Ectodermal cell (in vitro differentiated cells): ENCODE measurements at regions not wholly inside any gene's neighbourhood (a gene's known extent, or its start where the extent isn't known, plus 50 kb on each side); places are given as distances from the start of the nearest gene placed in this dataset.
"Not testable (repeated sequence)": the region's sequence is repeated elsewhere in the genome, so short reads cannot be mapped to it uniquely, and the experiment has no call there.

ENCODE experiments used
- H3K27ac ChIP-seq: 2 replicates; pipeline ENCODE4 v1.7.0; 2013; ENCODE audit warnings: mild to moderate bottlenecking, low read depth, low read length; ENCODE audit not compliant: insufficient read depth, poor library complexity, severe bottlenecking
- H3K27me3 ChIP-seq: 2 replicates; pipeline ENCODE4 v1.7.0; 2013; ENCODE audit warnings: mild to moderate bottlenecking, low read length; ENCODE audit not compliant: insufficient read depth, control insufficient read depth, poor library complexity, severe bottlenecking
- H3K36me3 ChIP-seq: one replicate; pipeline ENCODE4 v1.7.0; 2013; ENCODE audit warnings: low read length; ENCODE audit not compliant: control insufficient read depth, insufficient read depth
- H3K4me1 ChIP-seq: one replicate; pipeline ENCODE4 v1.7.0; 2013; ENCODE audit warnings: low read length; ENCODE audit not compliant: control insufficient read depth, insufficient read depth
- H3K4me3 ChIP-seq: 2 replicates; pipeline ENCODE4 v1.7.0; 2013; ENCODE audit warnings: low read depth, low read length, control low read depth; ENCODE audit not compliant: insufficient read depth
- H3K9me3 ChIP-seq: 2 replicates; pipeline ENCODE4 v1.7.0; 2013; ENCODE audit warnings: mild to moderate bottlenecking, low read length, moderate library complexity; ENCODE audit not compliant: control insufficient read depth
- WGBS, 2 experiments: methylation state at CpG; one replicate each; pipeline ENCODE4 v1.1.7; 2013; ENCODE audit warnings: missing lambda C conversion rate in 2 of 2; 5-methylcytosine and 5-hydroxymethylcytosine counted together

DNA sequence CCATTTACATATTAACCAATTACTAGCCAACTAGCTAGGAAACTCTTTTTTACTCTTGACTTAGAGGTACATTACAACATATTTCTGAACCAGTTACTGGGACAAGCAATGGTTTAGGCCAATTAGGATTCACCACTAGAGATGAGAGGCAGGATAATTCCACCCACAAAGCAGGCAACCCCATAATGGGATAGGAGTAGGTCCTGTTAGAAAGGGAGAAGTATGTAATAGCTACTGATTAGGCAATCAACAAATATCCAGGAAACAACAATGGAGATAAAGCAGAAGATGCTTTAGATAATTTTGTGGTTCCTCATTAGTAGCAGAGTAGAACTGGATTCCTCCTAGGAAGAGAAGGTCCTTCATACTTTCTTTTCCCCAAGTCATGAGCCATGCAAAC, 173.8 kb upstream of the GLRA2 start:
- Histone ChIP-seq H3K9me3 (no peaks in the 10 kb centered on the region), H3K27ac (no peak overlapping the region), H3K4me1 (peaks cover 6% of the 10 kb centered on the region), H3K27me3 (peaks cover 7% of the 10 kb centered on the region), H3K4me3 (no peak overlapping the region), H3K36me3 (no peaks in the 10 kb centered on the region)

DNA sequence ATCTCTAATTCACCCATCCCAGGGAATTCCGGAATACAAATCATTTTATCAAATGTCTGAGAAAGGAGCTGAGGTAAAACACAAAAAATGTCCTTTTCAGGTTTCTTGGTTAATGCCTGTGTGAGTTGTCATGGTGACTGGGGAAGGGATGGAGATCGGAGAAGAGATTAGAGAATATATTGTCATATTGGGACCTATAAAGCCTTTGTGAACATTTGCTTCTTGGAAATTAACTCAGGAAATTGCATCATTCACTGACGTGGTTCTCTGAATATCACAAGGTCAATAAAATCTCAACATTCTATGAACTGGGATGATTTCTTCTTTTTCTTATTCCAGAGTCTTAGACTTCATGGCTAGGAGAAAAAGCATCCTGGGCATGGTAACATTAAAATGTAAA, 174.8 kb upstream of the GLRA2 start:
- 95 to 100% methylated on average over 2 to 3 of the region's 3 CpGs for WGBS, 2 experiments
- H3K36me3 ChIP-seq: no peaks in the 10 kb centered on the region
- H3K9me3 ChIP-seq: no peaks in the 10 kb centered on the region
- H3K27me3 ChIP-seq: peaks cover 8% of the 10 kb centered on the region
- no peak overlapping the region for H3K27ac ChIP-seq
- no peak overlapping the region for H3K4me3 ChIP-seq
- H3K4me1 ChIP-seq: peaks cover 6% of the 10 kb centered on the region

DNA sequence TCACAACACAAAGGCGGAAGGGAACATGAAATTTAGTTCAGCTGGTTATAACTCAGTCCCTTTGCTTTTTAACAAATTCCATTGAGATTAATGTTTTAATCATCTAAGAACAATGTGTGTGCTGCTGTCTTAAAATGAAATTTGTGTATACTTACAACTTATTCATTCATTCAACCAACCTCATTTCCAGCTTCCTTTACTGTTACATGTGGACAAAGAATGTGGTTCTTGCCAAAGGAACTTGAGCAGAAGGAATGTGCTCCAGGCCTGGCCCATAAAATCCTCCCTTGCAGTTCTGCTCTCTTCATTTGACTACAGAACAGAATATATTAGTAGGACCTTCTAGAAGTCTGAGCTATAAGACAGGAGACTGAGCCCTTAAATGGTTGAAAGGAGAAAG, 176.8 kb upstream of the GLRA2 start:
- Histone ChIP-seq H3K36me3 (no peaks in the 10 kb centered on the region), H3K4me1 (peaks cover 6% of the 10 kb centered on the region), H3K27ac (no peak overlapping the region), H3K9me3 (no peaks in the 10 kb centered on the region), H3K27me3 (peaks cover 8% of the 10 kb centered on the region), H3K4me3 (no peak overlapping the region)
- WGBS, 2 experiments: no CpG with 5 or more reads among the region's 1 CpG

DNA sequence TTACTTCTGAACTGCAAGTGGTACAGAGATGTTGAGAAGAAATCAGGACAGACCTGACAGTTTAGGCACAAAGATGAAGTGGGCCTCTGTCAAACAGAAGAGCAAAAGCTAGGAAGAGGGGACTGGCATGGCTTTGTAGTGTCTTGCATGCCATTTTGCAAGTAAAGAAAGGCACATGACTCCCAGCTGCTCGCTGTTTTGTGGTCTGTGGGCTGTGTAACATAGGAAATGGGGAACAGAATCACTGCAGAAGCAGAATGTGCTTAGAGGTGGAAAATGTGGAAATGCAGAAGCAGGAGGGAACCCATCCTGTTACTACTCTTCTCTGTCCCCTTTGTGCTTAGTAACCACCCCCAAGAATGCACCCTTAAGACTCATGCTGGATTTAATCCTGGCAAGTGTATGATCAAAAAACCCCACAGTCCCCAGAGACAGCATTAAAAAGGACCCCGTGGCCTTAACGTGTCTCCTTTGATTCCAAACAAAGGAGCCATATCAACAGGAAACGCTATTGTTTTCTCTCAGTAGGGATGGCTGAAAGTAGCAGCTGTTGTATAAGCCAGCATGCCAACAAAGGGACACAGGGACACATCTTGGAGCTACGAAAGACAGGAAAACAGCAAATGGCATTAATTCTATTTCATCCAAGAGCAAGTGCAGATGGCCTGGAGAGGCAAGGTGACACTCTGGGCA, 177.6 kb upstream of the GLRA2 start:
- Histone ChIP-seq H3K4me1 (peaks cover 6% of the 10 kb centered on the region), H3K27ac (peak overlapping the region; percentile 60), H3K36me3 (no peaks in the 10 kb centered on the region), H3K4me3 (no peak overlapping the region), H3K27me3 (peaks cover 8% of the 10 kb centered on the region), H3K9me3 (no peaks in the 10 kb centered on the region)
- 10 to 12% methylated on average over 5 of the region's 5 CpGs for WGBS, 2 experiments

DNA sequence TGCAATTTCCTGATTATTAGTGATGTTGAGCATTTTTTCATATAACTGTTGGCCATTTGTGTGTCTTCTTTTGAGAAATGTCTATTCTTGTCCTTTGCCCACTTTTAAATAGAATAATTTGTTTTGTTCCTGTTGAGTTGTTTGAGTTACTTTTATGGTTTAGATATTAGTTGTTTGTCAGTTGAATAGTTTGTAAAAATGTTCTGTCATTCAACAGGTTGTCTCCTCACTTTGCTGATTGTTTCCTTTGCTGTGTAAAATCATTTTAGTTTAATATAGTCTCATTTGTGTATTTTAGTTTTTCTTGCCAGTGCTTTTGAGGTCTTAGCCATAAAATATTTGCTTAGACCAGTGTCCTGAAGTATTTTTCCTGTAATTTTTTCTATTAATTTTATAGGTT, 181.8 kb upstream of the GLRA2 start:
- Histone ChIP-seq H3K36me3 (no peaks in the 10 kb centered on the region), H3K9me3 (no peaks in the 10 kb centered on the region), H3K4me1 (peaks cover 6% of the 10 kb centered on the region), H3K27me3 (peaks cover 8% of the 10 kb centered on the region), H3K27ac (no peak overlapping the region), H3K4me3 (no peak overlapping the region)

DNA sequence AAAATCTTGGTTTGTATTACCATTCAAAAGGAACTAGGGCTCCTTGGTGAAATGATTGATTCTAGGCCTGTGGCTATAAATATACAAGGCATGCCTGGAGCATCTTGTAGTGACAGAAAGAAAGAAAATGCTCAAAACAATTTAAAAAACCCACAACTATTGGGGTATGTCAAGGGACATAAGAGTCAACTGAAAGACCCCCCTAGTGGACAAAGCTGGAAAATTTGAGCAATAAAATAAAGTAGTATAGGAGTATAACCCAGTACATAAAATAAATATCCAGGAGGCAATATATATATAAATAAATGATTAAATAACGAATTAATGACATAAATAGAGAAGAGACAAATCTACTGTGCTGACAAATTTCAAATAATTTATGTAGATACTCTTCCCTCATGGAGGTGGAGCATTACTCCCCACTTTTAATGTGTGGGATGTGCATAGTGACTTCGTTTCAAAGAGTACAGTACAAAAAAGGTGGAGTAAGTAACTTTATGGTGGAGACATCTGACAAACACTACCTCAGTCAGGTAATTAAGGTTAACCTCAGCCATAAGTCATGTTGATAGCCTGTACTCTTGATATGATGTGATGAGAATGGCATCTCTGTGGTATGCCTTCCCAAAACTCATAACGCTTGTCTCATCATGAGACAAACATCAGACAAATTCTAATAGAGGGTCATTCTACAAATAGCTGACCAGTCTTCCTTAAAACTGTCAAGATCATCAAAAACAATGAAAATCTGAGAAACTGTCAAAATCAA, 185.0 kb upstream of the GLRA2 start:
- Histone ChIP-seq H3K36me3 (no peaks in the 10 kb centered on the region), H3K27me3 (no peaks in the 10 kb centered on the region), H3K4me1 (no peaks in the 10 kb centered on the region), H3K4me3 (no peak overlapping the region), H3K9me3 (no peaks in the 10 kb centered on the region), H3K27ac (no peak overlapping the region)
- 93 to 100% methylated on average over 1 to 2 of the region's 3 CpGs for WGBS, 2 experiments

DNA sequence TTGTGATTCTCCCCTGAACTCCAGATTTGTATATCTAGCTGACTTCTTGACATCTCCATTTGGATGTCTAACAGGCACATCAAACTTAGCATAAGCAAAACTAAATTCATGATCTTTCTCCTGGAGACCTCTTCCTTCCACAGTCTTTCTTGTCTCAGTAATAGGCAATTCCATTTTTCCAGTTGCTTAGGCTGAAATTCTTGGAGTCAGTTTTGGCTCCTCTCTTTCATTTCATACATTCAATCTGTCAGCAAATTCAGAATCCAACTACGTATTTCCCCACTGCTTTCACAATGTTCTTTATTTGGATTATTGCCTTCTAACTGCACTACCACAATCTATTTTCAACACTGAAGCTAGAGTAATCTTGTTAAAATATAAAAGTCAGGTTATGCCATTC, 219.9 kb upstream of the GLRA2 start:
- WGBS, 2 experiments: 80 to 95% methylated on average over 1 of the region's 1 CpG
- Histone ChIP-seq H3K4me3 (no peak overlapping the region), H3K36me3 (no peaks in the 10 kb centered on the region), H3K27ac (no peak overlapping the region), H3K9me3 (no peaks in the 10 kb centered on the region), H3K4me1 (no peaks in the 10 kb centered on the region), H3K27me3 (no peaks in the 10 kb centered on the region)

DNA sequence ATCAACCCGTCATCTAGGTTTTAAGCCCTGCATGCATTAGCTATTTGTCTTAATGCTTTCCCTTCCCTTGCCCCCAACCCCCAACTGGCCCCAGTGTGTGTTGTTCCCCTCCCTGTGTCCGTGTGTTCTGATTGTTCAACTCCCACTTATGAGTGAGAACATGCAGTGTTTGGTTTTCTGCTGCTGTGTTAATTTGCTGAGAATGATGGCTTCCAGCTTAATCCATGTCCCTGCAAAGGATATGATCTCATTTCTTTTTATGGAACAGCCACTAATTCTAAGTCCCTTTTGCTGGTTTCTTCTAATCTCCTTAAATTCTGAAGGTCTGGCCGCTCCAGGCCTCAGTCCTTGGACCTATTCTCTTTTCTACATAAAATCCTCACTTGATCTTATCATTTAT, 220.4 kb upstream of the GLRA2 start:
- not testable (repeated sequence) for H3K27ac ChIP-seq
- WGBS, 2 experiments: 94 to 99% methylated on average over 2 to 3 of the region's 3 CpGs

DNA sequence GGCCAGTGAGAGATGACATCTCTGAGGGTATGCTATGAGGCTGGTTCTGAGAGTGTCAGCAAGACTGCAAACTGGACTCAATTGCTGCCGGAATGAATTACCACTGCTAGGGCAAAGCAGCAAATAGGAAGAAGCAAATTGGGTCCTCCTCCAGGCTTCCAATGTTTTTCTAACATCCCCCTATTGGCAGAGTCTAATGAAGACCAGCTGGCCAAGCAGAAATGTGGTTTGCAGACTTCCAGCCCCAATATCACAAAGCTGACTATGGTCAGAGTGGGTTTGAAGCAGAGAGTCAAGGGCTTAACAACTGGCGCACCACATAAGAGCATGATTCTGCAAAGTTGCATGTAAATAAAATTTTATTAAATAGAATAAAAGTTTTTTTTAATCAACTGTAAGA, 225.4 kb upstream of the GLRA2 start:
- Histone ChIP-seq H3K27ac (no peak overlapping the region), H3K4me1 (no peaks in the 10 kb centered on the region), H3K9me3 (no peaks in the 10 kb centered on the region), H3K4me3 (no peak overlapping the region), H3K27me3 (no peaks in the 10 kb centered on the region), H3K36me3 (no peaks in the 10 kb centered on the region)
- 92 to 93% methylated on average over 1 of the region's 2 CpGs for WGBS, 2 experiments

More for the DNA sequence above, 220.4 kb upstream of the GLRA2 start:
- H3K4me3 ChIP-seq, H3K4me1 ChIP-seq, H3K36me3 ChIP-seq, H3K9me3 ChIP-seq, H3K27me3 ChIP-seq: not testable (repeated sequence)

DNA sequence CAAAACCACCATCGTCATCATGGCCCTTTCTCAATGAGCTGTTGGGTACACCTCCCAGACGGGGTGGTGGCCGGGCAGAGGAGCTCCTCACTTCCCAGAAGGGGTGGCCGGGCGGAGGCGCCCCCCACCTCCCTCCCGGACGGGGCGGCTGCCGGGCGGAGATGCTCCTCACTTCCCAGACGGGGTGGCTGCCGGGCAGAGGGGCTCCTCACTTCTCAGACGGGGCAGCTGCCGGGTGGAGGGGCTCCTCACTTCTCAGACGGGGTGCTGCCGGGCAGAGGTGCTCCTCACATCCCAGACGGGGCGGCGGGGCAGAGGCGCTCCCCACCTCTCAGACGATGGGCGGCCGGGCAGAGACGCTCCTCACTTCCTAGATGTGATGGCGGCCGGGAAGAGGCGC, 226.8 kb upstream of the GLRA2 start:
- not testable (repeated sequence) for H3K36me3 ChIP-seq, H3K4me3 ChIP-seq, H3K4me1 ChIP-seq, H3K27ac ChIP-seq, H3K9me3 ChIP-seq, H3K27me3 ChIP-seq
- 94 to 97% methylated on average over 21 to 25 of the region's 28 CpGs for WGBS, 2 experiments
